NCI-H2196 treated with DMSO at 0.1 percent for 48 hours (cell line): ENCODE measurements at regions not wholly inside any gene's neighbourhood (a gene's known extent, or its start where the extent isn't known, plus 50 kb on each side); places are given as distances from the start of the nearest gene placed in this dataset.

ENCODE experiments used
- DNase-seq: peaks from one replicate; lab custom pipeline; 2025; ENCODE audit not compliant: unreplicated experiment; lab: John Stamatoyannopoulos, UW

DNA sequence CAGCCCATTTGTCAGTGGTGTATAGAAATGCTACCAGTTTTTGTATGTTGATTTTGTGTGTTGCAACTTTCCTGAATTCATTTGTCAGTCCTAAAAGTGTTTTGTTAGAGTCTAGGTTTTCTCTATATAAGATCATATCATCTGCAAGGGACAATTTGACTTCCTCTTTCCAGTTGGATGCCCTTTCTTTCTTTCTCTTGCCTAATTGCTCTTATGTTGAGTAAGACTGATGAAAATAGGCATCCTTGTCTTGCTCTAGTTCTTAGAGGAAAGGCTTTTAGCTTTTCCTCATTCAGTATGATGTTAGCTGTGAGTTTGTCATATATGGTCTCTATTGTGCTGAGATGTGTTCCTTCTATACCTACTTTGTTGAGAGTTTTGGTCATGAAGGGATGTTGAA is 161.7 kb upstream of the TPK1 start:
- DNase-seq = no peak

DNA sequence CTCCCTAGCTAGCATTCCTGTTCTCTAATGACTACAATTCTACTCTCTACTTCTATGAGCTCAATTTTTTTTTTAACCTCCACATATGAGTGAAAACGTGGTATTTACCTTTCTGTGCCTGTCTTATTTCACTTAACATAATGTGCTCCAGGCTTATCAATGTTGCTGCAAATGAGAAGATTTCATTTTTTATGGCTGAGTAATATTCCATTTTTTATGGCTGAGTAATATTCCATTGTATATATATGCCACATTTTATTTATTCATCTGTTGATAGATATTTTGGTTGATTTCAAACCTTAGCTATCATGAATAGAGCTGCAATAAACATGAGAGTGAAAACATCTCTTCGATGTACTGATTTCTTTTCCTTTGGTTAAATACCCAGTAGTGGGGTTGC is 159.6 kb upstream of the TPK1 start:
- no peak for DNase-seq

DNA sequence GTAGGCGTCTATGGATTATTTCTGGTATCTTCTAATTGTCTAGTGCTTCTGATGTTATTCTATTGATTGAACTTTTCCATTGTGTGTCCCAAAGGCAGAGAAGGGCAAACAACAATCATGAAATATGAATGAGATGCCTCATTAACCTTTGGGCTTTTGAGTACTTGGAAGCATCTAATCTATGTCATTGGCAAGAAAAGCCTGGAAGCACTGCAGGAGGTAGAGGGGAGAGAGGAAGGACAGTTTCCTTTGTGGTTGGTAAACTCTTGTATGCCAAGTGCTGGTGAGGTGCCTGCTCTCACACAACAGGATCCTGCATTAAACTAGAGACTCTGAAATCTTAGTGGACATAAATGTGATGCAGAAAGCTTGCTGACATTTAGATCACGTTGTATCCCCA is 155.2 kb upstream of the TPK1 start:
- DNase-seq = no peak

DNA sequence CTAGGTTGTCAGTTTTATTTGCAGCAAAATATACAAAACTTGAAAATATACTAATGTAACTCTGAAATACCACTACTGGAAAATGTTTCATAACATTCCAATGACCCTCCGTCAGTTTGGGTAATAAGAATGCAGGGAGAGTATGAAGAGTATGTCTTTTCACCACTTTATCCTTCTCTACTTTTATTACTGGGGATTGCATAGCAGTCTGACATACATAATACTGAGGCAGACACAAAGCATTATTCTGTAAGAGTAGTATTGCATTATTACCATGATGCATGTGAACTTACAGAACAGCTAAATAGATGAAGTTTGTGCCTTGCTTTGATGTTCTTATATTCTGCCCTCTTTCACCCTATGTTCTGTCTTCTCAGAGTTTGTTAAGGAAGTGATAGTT is 151.8 kb upstream of the TPK1 start:
- no peak for DNase-seq

DNA sequence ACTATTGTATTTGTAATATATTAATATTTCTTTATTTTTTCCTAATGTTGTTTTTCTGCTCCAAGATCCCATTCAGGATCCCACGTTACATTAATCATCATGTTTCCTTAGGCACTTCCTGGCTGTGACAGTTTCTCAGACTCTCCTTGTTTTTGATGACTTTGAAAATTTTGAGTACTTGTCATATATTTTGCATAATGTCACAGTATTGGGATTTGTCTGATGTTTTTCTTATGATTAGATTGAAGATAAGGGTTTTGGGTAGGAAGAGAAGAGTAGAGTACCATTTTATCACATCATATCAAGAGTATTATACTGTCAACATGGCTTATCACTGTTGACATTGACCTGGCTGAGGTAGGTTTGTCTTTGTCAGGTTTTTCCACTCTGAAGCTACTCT is 146.3 kb upstream of the TPK1 start:
- DNase-seq = no peak

DNA sequence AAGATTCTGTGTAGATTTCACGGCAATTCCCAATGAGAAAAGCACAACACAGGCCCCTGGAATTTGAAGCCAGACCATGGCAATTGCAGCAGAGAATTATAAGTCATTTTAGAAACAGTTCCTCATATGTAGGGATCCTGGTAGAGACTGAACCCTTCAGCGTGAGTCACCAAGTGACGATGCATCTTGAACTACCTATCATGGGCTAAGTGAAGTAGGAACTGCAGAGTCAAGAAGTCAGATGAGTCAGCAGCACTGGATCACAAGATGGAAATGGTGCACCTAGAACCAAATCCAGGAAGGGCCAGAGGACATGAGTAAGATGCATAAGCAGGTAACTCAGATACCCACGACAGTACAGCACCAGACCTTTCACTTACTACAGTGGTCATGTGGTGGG is 140.0 kb upstream of the TPK1 start:
- DNase-seq = no peak

DNA sequence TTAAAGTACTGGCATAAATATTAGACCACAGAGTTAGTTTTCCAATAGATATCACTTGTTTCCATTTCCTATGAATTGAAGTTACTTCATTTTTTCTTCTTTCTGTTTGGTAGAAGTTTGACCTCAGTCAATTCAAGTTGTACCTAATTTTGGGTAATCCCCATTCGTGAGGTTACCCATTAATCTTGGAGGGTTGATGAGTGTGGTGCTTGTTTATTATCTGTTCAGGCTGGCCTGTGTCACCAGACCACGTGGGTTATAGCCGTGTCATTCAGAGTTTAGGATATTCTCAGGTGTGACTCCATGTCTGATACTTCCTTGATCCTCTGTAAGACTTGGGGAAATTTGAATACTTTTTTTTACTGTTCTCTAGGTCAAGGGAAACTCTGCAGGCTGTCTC is 133.9 kb upstream of the TPK1 start:
- no peak for DNase-seq

DNA sequence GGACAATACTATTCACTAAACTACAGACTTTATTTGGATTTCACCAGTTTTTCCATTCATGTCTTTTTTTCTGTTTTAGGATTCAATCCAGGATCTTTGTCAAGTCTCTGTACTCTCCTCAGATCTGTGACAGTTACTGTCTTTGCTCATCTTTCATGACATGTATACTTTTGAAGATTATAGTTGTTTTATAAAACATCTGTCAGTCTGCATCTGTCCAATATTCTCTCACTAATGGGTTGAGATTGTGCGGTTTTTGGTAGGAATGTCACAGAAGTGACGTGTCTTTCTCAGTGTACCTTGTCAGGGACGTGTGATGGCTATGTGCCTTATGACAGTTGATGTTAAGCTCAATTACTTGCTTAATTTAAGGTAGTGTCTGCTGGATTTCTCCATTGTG is 124.9 kb upstream of the TPK1 start:
- DNase-seq = no peak

DNA sequence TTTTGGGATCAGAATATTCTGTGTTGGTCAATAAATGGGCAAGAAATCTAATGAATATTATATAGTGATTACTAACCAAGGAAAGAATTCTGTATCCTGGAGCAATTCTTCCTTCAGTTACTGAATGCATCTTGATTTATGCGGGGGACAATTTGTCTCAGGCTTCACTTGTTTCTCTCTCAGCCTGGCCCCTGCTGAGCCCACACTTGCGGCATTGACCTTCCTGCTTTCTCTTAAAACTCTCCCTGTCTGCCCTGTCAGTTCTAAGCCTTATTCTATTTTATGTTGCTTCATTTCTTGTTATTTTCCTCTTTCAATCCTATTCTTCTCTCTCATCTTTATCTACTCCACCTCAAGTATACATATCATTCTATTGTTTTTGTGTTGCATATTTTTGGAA is 122.1 kb upstream of the TPK1 start:
- no peak for DNase-seq

DNA sequence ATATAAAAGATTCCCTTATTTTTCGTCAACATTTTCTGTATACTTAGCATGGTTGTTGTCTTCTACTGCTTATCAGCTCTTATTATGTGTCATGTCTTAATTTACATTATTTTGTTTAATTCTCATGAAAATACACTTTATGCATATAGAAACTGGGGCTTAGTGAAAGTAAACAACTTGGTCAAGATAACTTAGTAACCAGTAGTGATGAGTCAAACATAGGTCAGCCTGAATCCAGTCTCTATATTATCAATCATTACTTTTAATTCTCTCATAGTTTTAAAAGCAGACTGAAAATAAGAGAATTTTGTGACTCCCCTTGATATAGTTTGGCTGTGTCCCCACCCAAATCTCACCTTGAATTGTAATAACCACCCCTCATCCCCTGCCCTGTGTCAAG is 119.6 kb upstream of the TPK1 start:
- DNase-seq = no peak

DNA sequence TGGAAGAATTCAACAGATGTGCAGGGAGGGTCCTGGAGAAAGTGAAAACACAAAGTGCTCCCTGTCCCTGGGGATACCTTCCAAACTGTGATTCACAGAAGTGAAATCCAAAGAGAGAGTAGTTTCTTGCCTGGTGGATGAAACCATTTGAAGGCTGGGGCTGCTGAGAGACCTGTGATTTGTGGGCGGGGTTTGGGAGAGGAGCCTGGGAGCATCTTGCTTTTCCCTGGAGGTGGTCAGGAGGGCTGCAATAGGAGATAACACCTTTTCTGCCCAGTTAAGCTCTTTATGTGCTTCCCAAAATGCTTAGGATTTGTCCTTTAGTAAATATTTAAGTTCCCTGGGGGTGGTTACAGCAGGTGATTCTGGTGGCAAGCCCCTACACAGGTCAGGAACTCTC is 105.3 kb upstream of the TPK1 start:
- DNase-seq = no peak

DNA sequence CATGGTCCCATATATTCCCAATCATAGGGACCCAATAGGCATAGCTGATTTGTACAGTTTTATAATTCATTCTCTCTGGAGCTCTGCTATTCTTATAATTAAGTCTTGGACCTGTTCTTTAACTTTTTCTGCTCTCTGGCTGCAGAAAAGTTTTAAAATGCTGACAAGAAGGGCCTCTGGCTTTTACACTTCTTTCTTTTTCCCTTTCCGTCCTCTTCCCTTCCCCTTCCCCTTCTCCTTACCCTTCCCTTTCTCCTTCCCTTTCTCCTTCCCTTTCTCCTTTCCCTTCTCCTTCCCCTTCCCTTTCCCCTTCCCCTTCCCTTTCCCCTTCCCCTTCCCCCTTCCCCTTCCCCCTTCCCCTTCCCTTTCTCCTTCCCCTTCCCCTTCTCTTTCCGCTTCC is 101.3 kb upstream of the TPK1 start:
- DNase-seq = no peak

DNA sequence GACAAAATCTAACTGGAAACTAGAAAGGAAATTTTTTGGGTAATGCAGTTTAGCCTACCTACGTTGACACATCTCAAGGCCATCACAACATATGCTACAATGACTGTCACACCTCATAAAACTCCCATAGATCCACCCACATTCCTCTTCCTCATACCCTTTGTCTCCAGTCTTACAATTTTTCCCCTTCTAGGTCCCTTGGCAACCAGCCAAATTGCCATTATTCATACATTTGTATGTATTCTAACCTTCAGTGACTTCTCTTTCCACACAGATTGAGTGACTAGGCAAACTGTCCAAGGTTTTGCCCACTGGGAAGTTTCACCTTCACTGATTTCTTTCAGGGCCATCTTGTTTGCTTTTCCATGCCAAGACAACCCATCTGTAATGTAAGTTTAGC is 100.5 kb upstream of the TPK1 start:
- no peak for DNase-seq

DNA sequence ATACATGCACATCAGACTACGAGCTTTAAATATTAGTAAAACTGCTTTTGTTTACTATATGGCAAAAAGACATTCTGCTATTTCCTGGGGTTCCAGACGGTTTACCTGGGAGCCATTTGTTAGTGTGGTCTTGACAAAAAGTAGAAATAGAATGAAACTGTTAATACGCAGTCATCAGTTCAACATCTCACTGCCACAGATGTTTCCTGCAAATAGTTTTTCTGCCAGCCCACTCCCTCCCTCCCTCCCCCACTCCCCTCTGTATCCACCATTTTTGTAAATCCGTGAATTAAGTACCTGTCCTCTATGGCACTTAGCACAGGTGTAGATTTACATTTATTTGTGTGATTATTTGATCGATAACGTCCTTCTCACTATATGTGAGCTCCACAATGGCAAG is 74.6 kb upstream of the TPK1 start:
- DNase-seq = no peak

DNA sequence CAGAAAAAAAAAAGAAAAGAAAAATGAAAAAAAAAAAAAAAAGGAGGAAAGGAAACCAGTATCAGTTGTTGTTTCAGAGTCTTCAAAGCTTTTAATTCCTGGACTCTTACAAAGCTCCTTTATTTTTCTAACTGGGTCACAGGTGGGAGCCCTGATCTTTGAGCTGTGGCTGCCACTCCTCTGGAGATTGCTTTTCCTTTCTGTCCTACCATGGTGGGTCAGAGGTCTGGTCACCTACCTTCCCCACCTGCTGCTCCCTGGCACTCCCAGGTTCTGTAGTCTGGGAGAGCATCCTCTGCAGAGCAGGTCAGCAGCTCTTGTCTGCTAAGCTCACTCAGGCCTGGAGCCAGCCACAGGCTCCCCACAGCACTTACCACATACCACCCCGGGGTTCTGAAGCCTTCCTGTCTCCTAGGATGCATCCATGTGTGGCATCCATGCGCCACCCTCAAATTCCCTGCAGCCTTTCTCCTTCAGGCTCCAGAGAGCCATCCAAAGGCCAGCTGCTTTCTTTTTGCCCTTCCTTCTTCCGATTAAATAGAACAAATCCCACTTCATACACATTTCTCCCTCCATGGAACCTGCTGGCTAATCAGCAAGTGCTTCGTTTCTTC is 73.2 kb upstream of the TPK1 start:
- no peak for DNase-seq

DNA sequence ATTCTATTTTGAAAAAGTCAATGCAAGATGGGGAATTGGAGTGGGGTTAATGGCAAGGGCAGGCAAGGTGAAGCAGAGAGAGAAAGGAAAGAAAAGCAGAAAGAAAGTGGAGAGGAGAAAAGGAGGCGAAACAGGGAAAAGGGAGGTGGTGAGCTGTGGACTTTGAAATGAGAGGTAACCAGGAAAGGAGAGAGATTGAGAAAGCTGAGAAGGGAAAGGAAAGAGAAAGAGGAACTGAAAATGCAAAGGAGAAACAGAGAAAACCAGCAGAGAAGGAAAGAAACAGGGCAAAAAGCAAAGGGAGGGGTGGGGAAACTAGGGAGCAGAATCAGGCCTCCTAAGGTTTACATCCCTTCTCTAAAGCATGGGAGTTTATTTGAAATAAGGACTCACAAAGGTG is 72.5 kb upstream of the TPK1 start:
- no peak for DNase-seq

DNA sequence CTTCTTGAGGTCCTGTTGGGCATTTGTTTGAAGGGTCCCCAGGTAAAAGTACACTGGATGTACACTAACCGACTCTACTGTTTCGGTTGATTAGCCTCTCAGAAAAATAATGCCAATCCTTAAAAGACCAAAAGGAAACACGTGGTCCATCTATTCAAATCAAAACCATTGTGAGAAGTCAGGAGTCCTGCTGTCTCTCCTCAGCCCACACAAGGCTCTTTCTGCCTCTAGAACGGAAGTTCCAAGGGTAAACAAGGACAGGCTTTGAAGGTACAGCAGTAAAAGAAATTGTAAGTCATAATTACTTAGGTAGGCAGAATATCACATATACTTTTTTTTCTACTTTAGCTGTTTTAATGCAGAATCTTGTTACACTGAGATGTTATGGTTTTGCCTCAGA is 71.7 kb upstream of the TPK1 start:
- no peak for DNase-seq

DNA sequence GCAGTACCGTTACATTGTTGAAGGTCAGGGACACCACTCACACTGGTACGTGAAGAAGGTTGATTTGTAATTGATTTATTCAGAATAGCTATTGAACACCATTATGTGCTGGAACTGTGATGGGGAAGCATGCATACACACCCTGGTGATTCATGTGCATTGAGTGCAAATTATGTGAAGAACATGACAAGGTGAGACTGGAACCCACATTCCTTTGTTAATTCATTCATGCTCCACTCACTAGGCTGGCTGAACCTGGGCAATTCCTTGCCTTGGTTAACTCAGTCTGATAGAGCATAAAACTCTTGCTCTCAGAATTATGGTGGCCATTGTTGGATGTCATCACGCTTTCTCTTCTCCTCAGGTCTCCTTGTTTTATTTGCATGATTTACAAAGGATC is 67.3 kb upstream of the TPK1 start:
- DNase-seq = no peak

DNA sequence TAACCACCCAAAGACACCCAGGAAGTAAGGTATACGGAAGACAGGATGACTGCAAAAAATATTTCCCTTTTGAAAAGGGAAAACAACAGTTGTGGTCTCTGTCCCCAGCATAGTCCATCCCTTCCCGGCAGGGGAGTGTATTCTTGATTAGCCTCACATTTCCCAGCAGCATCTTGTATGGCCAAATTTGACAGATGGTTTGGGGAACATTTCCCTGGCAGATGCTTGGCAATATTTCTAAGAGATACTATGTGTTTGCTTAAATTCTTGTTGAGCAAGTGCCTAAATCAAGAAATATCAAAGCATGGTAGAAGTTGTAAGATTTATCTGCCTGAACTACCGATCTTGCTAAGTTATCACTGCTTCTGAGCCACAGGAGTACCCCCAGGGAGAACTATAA is 56.9 kb upstream of the TPK1 start:
- DNase-seq = no peak
